ENCODE measurements at regions not wholly inside any gene's neighbourhood (a gene's known extent, or its start where the extent isn't known, plus 50 kb on each side); places are given as distances from the start of the nearest gene placed in this dataset.
"Not testable (repeated sequence)": the region's sequence is repeated elsewhere in the genome, so short reads cannot be mapped to it uniquely, and the experiment has no call there.

- not testable (repeated sequence) for TF ChIP-seq EZH2 (IDR thresholded peaks at IDR 0.05; ENCODE audit: borderline replicate concordance, low read length)
- TF ChIP-seq, protein P1, sequence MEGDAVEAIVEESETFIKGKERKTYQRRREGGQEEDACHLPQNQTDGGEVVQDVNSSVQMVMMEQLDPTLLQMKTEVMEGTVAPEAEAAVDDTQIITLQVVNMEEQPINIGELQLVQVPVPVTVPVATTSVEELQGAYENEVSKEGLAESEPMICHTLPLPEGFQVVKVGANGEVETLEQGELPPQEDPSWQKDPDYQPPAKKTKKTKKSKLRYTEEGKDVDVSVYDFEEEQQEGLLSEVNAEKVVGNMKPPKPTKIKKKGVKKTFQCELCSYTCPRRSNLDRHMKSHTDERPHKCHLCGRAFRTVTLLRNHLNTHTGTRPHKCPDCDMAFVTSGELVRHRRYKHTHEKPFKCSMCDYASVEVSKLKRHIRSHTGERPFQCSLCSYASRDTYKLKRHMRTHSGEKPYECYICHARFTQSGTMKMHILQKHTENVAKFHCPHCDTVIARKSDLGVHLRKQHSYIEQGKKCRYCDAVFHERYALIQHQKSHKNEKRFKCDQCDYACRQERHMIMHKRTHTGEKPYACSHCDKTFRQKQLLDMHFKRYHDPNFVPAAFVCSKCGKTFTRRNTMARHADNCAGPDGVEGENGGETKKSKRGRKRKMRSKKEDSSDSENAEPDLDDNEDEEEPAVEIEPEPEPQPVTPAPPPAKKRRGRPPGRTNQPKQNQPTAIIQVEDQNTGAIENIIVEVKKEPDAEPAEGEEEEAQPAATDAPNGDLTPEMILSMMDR (IDR thresholded peaks at IDR 0.05; ENCODE audit: low read length), result not testable (repeated sequence)
These were observed 147.1 kb upstream of the FOXP2 start for GRCh38 chr7:114267550-114267949.
